Ureter (tissue), 1 donor: ENCODE measurements at regions not wholly inside any gene's neighbourhood (a gene's known extent, or its start where the extent isn't known, plus 50 kb on each side); places are given as distances from the start of the nearest gene placed in this dataset.
"Not testable (repeated sequence)": the region's sequence is repeated elsewhere in the genome, so short reads cannot be mapped to it uniquely, and the experiment has no call there.

Experiments
- DNase-seq: peaks from one replicate; pipeline ENCODE4 v3.0.0-alpha.2; 2020; ENCODE audit warnings: low spot score
- donor health status: DM: yes; HTN: yes; CAD: no.

- not testable (repeated sequence) for DNase-seq
Measured at GRCh38 chr4:49227941-49228340, 241.9 kb downstream of the CWH43 start.

- DNase-seq = not testable (repeated sequence)
Measured at GRCh38 chr4:49229243-49229642, 243.2 kb downstream of the CWH43 start.

DNA sequence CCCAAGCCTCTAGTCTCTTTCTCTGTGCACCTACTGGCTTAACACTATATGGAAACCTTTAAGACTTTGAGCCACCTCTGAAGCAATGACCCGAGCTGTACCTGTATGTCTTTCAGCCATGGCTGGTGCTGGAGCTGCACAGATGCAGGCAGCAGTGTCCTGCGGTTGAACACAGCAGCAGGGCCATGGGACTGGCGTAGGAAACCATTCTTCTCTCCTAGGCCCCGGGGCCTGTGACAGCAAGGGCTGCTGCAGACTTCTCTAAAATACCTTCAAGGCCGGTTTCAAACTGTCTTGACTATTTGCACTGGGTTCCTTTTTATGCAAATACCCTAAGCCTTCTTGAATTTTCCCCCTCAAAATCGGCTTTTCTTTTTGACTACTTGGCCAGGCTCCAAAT, 243.6 kb downstream of the CWH43 start:
- not testable (repeated sequence) for DNase-seq

DNA sequence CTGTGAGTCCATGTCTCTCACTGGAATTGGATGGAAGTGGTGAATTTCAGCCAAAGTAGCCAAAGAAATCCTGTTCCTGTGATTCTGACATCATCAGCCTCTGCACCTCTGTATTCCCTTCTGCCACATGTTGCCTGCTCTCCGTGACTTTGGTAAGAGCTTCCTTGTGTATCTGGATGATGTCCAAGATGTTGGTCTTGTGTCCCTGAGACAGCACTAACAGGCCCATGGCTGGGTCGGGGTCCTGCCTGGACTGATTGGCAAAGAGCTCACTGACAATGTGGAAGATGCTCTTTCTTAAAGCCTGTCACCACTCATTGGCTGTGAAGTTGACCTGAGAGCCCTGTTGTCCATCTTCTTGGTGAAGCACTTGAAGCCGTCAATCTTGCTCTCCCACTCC, 247.3 kb downstream of the CWH43 start:
- DNase-seq = not testable (repeated sequence)

GRCh38 chr4:49233749-49234148, 247.7 kb downstream of the CWH43 start:
- DNase-seq = not testable (repeated sequence)

DNA sequence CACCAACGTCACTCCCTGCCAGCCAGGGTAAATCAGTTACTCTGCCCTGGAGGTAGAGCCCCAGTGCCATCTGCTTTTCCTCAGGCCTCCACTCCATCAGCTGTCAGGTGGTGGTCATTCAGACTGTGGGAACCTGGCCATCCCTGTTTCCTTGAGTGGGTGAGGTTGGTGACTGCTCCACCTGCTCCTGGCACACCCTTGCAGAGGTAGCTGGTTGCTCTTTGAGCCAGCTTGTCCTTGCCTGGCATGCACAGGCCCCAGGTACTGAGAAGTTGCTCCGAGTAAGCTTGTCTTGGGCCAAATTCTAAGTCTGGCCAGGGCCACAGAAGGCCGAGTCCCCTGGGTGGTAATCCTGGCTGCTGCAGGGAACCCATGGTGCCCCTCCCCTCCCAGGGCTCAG, 248.3 kb downstream of the CWH43 start:
- not testable (repeated sequence) for DNase-seq

GRCh38 chr4:49235413-49236160, 249.5 kb downstream of the CWH43 start:
- DNase-seq = not testable (repeated sequence)

- DNase-seq = not testable (repeated sequence)
Measured at GRCh38 chr4:49236474-49236873, 250.4 kb downstream of the CWH43 start.

GRCh38 chr4:49241295-49241694, 255.2 kb downstream of the CWH43 start:
- not testable (repeated sequence) for DNase-seq

DNA sequence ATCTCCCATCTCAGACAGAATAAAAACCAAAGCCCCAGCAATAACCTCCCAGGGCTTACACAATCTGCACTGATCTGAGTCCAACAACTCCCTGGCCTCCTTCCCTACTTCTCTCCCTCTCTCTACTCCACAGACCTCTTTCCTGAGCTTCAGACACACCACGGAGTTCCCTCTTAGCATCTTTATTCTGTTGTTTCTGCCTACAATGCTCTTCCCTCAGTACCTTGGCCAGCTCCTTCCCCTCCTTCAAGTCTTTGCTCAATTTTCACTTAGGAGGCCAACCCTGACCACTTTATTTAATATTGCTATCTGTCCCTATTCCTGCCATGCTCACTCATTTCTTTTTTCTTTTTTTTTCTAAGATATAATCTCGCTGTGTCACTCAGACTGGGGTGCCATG, 276.7 kb downstream of the CWH43 start:
- DNase-seq = not testable (repeated sequence)

GRCh38 chr4:49270435-49270834, 284.4 kb downstream of the CWH43 start:
- DNase-seq = not testable (repeated sequence)

DNA sequence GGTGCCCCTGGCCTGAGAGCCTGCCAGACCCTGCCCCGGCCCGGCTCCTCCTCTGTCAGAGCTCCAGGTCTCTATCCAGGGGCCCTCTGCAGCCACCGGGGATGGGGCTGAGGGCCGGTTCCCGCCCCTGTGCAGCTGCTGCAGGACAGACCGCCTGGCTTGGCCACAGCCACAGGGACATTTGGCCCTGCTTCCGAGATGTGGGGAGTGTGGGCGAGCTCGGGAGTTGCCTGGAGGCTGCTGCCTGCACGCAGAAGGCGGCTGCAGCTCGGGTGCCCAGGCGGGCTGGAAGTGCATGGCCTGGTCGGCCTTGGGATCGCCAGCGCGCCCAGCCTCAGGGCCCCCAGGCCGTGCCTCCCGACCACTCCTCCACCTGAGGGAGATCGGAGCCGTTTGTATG, 284.8 kb downstream of the CWH43 start:
- not testable (repeated sequence) for DNase-seq

DNA sequence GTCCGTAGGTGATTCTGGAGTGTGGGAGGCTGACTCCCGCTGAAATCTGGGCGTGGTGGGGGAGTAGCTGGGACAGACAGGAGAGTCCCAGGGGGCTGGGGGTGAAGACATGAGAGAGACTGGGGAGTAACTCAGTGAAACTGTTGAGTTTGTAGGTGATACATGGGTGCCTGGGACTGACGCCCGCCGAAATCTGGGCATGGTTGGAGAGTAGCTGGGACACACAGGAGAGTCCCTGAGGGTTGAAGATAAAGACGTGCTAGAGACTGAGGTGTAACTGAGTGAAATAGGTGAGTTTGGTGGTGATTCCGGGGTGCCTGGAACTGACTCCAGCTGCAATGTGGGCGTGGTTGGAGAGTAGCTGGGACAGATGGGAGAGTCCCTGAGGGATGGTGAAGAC, 299.8 kb downstream of the CWH43 start:
- DNase-seq = not testable (repeated sequence)

GRCh38 chr4:49286926-49287745, 301.1 kb downstream of the CWH43 start:
- peak; percentile 67 for DNase-seq

GRCh38 chr4:49287893-49288292, 301.8 kb downstream of the CWH43 start:
- peak; percentile 80 for DNase-seq

- peak; percentile 66 for DNase-seq
Measured at GRCh38 chr4:49288796-49289195, 302.7 kb downstream of the CWH43 start.

DNA sequence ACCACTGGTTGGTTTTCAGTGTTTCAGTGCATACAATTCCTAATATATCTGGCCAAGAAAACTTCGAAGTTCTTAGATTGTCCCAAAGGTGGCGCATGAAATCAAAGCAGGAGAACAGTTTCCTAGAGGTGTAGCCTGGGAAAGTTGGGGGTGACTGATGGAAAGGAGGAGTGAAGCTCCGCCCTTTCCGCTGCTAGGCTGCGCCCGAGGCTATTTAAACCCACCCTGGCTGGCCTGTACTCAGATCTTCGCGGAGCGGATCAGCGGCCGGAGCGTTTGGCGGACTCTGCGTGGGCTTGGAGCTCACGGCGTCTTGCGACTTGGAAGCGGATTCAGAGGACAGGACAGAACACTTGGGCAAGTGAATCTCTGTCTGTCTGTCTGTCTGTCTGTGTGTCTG, 328.7 kb downstream of the CWH43 start:
- DNase-seq = not testable (repeated sequence)

DNA sequence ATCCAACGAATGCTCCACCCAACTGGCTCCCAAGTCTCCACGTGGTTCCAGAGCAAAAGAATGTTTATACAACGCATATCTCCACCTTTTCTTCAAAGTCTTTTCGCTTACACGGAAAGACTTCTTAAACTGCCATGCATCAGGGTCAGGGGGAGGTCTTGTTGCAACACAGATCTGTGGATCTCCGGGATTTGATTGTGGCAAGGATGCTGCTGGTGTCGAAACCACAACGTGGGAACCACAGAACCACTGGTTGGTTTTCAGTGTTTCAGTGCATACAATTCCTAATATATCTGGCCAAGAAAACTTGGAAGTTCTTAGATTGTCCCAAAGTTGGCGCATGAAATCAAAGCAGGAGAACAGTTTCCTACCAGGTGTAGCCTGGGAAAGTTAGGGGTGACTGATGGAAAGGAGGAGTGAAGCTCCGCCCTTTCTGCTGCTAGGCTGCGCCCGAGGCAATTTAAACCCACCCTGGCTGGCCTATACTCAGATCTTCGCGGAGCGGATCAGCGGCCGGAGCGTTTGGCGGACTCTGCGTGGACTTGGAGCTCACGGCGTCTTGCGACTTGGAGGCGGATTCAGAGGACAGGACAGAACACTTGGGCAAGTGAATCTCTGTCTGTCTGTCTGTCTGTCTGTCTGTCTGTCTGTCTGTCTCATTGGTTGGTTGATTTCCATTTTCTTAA, 334.8 kb downstream of the CWH43 start:
- DNase-seq = not testable (repeated sequence)

DNA sequence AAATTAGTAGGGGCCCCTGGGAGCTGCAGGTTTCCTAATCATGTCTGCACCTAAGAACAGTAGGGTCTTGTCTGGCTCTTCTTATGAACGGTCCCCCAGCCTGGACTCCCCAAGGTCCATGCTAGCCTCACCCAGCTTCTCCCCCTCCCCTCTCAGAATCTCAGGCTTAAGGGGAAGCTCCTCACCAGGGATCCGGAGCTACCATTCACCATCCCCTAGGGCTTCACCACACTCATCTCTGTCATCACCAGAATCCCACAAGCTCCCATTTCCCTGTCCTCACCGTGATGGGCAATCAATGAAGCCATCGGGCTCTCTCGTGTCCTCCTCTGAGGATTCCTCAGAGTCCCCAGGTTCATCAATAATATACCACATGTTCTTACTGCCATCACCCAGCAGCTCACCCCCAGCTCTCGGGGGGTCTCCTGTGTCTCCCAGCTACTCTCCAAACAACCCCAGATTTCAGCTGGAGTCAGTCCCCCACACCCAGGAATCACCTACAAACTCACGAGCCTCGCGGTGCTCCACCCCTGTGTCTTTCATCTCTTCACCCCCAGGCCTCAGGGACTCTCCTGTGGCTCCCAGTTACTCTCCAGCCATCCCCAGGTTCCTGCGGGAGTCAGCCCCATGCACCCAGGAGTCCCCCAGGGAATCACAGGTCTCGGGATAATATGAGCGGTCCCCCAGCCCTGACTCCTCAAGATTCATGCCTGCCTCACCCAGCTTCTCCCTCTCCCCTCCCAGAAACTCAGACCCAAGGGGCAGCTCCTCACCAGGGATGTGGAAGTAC, 335.6 kb downstream of the CWH43 start:
- not testable (repeated sequence) for DNase-seq

DNA sequence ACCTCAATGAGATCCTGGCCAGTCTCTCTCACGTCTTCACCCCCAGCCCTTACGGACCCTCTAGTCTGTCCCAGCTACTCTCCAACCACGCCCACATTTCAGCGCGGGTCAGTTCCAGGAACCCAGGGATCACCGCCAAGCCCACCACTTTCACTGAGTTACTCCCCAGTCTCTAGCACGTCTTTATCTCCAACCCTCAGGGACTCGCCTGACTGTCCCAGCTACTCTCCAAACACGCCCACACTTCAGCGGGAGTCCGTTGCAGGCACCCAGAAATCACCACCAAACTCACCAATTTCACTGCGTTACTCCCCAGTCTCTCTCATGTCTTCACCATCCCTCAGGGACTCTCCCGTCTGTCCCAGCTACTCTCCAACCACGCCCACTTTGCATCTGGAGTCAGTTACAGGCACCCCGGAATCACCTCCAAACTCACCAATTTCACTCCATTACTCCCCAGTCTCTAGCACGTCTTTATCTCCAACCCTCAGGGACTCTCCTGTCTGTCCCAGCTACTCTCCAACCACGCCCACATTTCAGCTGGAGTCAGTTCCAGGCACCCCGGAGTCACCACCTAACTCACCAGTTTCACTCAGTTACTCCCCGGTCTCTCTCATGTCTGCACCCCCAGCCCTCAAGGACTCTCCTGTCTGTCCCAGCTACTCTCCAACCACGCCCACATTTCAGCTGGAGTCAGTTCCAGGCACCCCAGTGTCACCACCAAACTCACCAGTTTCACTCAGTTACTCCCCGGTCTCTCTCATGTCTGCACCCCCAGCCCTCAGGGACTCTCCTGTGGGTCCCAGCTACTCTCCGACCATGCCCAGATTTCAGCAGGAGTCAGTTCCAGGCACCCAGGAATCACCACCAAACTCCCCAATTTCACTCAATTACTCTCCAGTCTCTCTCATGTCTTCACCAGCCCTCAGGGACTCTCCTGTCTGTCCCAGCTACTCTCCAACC, 336.8 kb downstream of the CWH43 start:
- not testable (repeated sequence) for DNase-seq
